Body of pancreas (tissue), 4 donors: ENCODE measurements at regions not wholly inside any gene's neighbourhood (a gene's known extent, or its start where the extent isn't known, plus 50 kb on each side); places are given as distances from the start of the nearest gene placed in this dataset.
A peak's percentile ranks its signal among the peaks of the same experiment; 100 is the strongest.

Source experiments
- ATAC-seq: fragments of 150-250 bp; one replicate; pipeline ENCODE4 v1.9.1; 2016
- DNase-seq, 4 donors: peaks; one replicate each; pipeline ENCODE4 v3.0.0-alpha.2; 2019
- H3K27ac ChIP-seq, 4 donors: fragments of 200-600 bp; sonication (generic); 1 replicate in 3 of 4; 2 replicates in 1 of 4; pipeline versions ENCODE4 v1.5.1 to v1.6.1; 2016 to 2019; ENCODE audit warnings: mild to moderate bottlenecking in 1 of 4, mixed read lengths in 1 of 4, moderate library complexity in 1 of 4
- H3K27me3 ChIP-seq, 2 donors: fragments of 200-600 bp; sonication (generic); one replicate each; pipeline ENCODE4 v1.6.0; 2016; ENCODE audit warnings: mild to moderate bottlenecking in 1 of 2
- H3K36me3 ChIP-seq, 2 donors: fragments of 200-600 bp; sonication (generic); replicated peaks in 1 of 2; 2 replicates each; pipeline ENCODE4 v1.5.1; 2016; ENCODE audit warnings: low read depth in 2 of 2; ENCODE audit not compliant: insufficient read depth in 1 of 2
- H3K4me1 ChIP-seq: fragments of 200-600 bp; sonication (generic); one replicate; pipeline ENCODE4 v1.6.0; 2016
- H3K4me3 ChIP-seq, 2 donors: fragments of 200-600 bp; sonication (generic); 1 replicate in 1 of 2; 2 replicates in 1 of 2; pipeline ENCODE4 v1.5.1; 2016 to 2019
- H3K9me3 ChIP-seq, 3 donors: fragments of 200-600 bp; sonication (generic); 1 replicate in 2 of 3; 2 replicates in 1 of 3; pipeline ENCODE4 v1.5.1; 2016
- CTCF ChIP-seq, 7 experiments: fragments of 450-650 bp in 4 of 7; fragments of 200-600 bp in 3 of 7; sonication (generic) in 3 of 7; IDR thresholded peaks; one replicate each; pipeline ENCODE4 v1.5.1; 2016 to 2019; ENCODE audit warnings: antibody characterized with exemption in 7 of 7
- POLR2A ChIP-seq, 3 donors: fragments of 450-650 bp; IDR thresholded peaks; one replicate each; pipeline ENCODE4 v1.6.1; 2016; ENCODE audit warnings: antibody characterized with exemption in 3 of 3, mild to moderate bottlenecking in 2 of 3
- WGBS, 2 donors: methylation state at CpG; one replicate each; pipeline ENCODE4 v1.1.5; 2017; 5-methylcytosine and 5-hydroxymethylcytosine counted together
- intact Hi-C: fragments of 100-400 bp; cut with DNase I; formaldehyde crosslinking; loops from one replicate; pipeline ENCODE4 v1.15.1; 2023

DNA sequence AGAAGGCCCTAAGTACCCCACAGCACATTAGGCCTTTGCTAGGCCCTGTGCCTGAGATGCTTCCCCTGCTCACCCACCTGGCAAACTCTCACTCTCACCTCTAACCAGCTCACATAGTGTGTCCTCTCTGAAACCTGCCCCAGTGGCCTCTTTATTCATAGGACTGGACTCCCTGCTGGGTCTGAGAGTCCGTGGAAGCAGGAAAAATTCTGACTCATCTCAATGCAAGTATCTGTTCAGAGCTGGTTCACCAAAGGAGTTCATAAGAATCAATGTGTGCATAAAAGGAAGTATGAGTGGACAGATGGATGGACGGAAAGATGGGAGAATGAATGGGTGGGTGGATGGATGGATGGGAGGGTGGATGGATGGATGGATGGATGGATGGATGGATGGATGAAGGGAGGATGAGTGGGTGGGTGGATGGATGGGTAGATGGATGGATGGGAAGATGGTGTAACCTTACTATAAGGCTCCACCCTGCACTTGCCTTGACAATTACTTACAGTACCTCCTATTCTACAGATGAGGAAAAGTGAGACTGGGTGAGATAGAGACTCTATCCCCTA is 111.2 kb upstream of the ZMIZ1 start:
- H3K4me1 ChIP-seq: peaks cover 7% of the 10 kb centered on the region
- no peaks in the 10 kb centered on the region for H3K27me3 ChIP-seq
- H3K9me3 ChIP-seq: no peaks in the 10 kb centered on the region
- H3K36me3 ChIP-seq: no peaks in the 10 kb centered on the region
- H3K27ac ChIP-seq: no peak overlapping the region
- intact Hi-C loops: no loop called here
- DNase-seq (no peak), ATAC-seq (no peak)
- no peak for TF ChIP-seq CTCF (IDR thresholded peaks at IDR 0.05)
- TF ChIP-seq POLR2A (IDR thresholded peaks at IDR 0.05): no peak
- WGBS, 2 donors: 81 to 91% methylated on average over 2 of the region's 2 CpGs
- H3K4me3 ChIP-seq: no peak overlapping the region

- WGBS, 2 donors: 73 to 80% methylated on average over 9 to 10 of the region's 10 CpGs
- Histone ChIP-seq H3K4me3 (no peak overlapping the region), H3K9me3 (no peaks in the 10 kb centered on the region), H3K27ac (no peak overlapping the region), H3K36me3 (no peaks in the 10 kb centered on the region), H3K27me3 (no peaks in the 10 kb centered on the region), H3K4me1 (peaks cover 8% of the 10 kb centered on the region)
- intact Hi-C loops: no loop called here
- ATAC-seq (no peak), DNase-seq (no peak)
- no peak for TF ChIP-seq CTCF (IDR thresholded peaks at IDR 0.05)
- no peak for TF ChIP-seq POLR2A (IDR thresholded peaks at IDR 0.05)
Measured at GRCh38 chr10:78959217-78959923, 109.4 kb upstream of the ZMIZ1 start.

- H3K9me3 ChIP-seq: no peaks in the 10 kb centered on the region
Measured at GRCh38 chr10:78959924-78960285, 108.9 kb upstream of the ZMIZ1 start.

DNA sequence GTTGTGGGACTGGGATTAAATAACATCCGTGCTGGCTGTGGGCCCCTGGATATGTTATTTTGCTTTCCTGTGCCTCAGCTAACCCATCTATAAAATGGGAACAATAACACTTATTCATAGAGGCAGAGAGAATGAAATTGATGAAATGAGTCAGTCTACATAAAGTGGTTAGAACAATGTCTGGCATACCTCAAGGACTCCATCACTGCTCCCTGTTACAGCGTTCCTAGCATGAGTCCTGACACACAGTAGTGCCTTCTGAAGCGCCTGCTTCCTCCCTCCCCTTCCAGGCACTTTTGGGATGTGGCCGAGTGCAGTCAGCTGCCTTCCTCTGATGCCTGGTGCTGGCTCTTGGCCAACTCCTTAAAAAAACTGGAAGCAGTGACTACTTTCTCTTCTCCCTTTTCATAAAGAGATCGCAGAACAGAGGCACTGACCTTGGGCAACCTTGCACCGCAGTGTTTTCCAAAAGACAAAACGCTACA is 108.4 kb upstream of the ZMIZ1 start:
- Histone ChIP-seq H3K36me3 (no peaks in the 10 kb centered on the region), H3K9me3 (no peaks in the 10 kb centered on the region), H3K27ac (peak overlapping the region in 1 of 4 donors; percentile 3), H3K4me3 (no peak overlapping the region), H3K4me1 (peaks cover 18% of the 10 kb centered on the region), H3K27me3 (no peaks in the 10 kb centered on the region)
- peak; percentile 42 to 79 (median 59) for DNase-seq
- peak; percentile 22 for ATAC-seq
- TF ChIP-seq POLR2A (IDR thresholded peaks at IDR 0.05): no peak
- 61 to 63% methylated on average over 7 of the region's 7 CpGs for WGBS, 2 donors
- intact Hi-C loops: no loop called here

More at GRCh38 chr10:78959924-78960285, 108.9 kb upstream of the ZMIZ1 start:
- no peaks in the 10 kb centered on the region for H3K27me3 ChIP-seq
- no peak overlapping the region for H3K4me3 ChIP-seq
- no peak overlapping the region for H3K27ac ChIP-seq
- no peak for DNase-seq
- no peak for ATAC-seq
- peaks cover 14% of the 10 kb centered on the region for H3K4me1 ChIP-seq
- intact Hi-C loops: no loop called here
- no peaks in the 10 kb centered on the region for H3K36me3 ChIP-seq
- 51 to 71% methylated on average over 3 of the region's 3 CpGs for WGBS, 2 donors
- TF ChIP-seq POLR2A (IDR thresholded peaks at IDR 0.05): no peak
- TF ChIP-seq CTCF (IDR thresholded peaks at IDR 0.05): no peak

DNA sequence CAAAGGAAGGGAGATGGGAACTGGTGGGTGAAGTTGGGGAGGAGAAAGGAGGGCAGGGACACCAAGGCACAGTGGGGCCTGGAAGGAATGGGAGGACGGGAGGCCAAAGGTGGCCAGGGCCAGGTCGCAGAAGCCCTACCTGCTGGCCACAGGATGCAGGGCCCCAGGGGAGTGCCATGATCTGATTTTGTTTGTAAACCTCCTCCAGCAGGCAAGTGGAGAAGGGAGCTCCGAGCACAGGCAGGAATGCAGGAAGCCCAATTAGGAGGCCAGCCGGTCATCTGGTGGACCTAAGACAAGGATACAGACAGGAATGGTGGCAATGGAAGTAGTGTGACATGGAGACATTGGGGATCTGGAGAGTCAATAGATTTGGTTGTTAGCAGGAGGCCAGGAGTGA is 107.0 kb upstream of the ZMIZ1 start:
- 82 to 84% methylated on average over 4 of the region's 4 CpGs for WGBS, 2 donors
- no peak overlapping the region for H3K27ac ChIP-seq
- H3K4me3 ChIP-seq: no peak overlapping the region
- no peaks in the 10 kb centered on the region for H3K27me3 ChIP-seq
- intact Hi-C loops: no loop called here
- peaks cover 26% of the 10 kb centered on the region for H3K4me1 ChIP-seq
- H3K36me3 ChIP-seq: no peaks in the 10 kb centered on the region
- TF ChIP-seq POLR2A (IDR thresholded peaks at IDR 0.05) (no peak), CTCF (IDR thresholded peaks at IDR 0.05) (no peak)
- no peak for ATAC-seq
- no peaks in the 10 kb centered on the region for H3K9me3 ChIP-seq
- no peak for DNase-seq
